ENCODE measurements at regions not wholly inside any gene's neighbourhood (a gene's known extent, or its start where the extent isn't known, plus 50 kb on each side); places are given as distances from the start of the nearest gene placed in this dataset.

DNA sequence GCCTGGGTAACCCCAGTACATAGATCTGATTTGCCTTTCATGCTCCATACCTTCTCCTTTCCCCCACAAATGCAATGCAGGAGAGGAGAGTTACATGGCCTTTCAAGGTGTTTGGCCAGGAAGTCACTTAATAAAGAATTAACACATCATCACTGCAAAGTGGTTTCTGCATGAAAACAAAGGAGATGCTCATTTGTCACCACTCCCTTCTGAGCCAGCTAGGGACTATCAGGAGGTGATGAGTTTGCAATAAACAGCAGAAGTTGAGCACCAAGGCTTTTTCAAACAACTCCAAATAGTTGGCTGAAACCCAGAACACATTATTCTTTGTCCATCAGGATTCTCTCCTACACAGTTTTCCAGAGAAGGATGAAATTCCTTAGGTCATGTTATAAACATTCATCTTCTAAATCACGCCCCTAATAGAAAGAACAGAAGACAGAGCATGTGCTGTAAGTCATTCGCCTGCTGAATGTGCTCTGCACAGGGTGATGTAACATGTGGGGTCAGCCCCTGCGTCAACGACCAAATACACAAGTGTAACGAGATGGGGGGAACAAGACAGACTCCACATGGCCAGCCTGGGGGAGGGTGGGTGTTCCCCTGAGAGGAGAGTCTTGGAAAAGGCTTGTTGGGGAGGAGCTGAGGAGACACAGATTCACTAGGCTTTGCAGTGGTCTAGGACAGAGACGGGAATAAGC lies 87.3 kb upstream of the RMDN2 start:
- DNase-seq (ENCODE audit: low spot score), result peak; percentile 80

DNA sequence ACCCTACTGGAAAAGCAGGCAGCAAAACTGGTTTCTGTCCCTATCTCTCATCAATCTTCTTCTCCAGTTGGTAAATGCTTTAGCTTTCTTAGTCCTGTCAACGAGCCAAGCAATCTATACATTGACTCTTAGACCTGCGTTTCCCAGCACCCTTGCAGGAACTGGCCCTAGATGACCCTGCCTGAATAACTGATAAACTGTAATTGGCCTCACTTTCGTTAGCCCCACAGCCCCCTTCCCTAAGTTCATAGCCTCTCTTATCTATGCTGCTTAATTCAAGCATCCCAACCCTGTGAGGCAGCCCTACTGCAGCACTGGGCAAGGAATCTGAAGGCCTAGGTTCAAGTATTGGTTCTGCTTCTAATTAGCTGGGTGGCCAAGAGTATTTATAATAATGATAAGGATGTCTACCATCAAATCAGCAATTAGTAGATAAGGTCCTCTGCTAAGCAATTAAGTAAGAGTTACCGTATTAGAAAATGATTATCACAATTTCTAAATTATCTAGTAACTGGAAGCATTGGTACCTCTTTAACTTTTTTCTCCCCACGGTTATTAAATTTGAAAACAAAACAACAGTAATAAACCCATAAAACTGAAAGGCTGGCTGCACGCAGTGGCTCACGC lies 86.4 kb upstream of the RMDN2 start:
- DNase-seq (ENCODE audit: low spot score), result no peak

DNA sequence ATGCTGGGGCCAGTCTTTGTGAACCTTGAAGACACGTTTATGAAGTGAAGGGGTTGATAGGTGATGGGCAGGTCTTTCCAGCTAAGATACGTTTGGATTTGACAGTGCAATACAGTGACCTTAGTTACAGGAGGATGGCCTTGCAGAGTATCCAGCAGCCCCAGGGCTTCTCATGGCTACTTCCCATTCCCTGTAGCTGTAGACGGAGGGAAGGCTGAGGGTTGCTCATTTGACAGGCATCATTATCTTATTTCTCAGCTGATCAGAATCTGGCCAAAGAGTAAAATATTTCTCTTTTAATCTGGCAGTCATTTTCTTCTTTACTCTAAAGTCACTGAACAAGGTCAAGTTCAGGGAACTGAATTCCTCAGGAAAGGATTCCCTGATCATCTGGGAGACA lies 85.1 kb upstream of the RMDN2 start:
- no peak for DNase-seq (ENCODE audit: low spot score)

DNA sequence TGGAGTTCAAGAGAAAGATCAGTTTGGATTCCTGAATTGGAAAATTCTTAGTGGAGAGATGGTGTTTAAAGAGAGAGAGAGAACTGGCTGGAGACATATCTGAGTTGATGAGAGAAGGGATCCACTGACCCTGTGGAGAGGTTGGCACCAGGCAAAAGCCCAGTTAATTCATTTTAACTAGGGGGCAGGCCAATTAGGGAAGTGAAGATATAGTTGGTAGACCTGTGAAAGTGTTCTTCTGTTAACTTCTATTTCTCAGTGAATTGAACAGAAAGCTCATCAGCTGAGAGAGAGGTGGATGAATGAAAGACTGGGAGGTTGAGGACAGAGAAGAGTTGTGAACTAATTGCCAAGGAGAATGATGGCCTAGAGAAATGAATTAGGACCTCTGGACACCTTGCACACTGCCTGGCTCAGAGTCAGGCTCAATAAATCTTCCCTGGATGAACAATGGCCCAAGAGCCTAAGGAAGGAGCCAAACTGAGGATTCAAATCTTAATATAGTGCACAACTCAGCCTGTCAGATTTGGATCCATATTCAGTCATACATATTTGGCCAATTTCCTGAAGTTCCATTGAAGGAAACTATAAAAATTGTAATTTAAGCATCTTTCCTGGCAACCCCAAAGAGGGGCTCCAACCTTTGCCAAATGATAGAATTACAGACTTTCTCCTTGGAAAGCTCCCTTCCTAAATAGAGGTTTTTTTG lies 82.2 kb upstream of the RMDN2 start:
- no peak for DNase-seq (ENCODE audit: low spot score)

DNA sequence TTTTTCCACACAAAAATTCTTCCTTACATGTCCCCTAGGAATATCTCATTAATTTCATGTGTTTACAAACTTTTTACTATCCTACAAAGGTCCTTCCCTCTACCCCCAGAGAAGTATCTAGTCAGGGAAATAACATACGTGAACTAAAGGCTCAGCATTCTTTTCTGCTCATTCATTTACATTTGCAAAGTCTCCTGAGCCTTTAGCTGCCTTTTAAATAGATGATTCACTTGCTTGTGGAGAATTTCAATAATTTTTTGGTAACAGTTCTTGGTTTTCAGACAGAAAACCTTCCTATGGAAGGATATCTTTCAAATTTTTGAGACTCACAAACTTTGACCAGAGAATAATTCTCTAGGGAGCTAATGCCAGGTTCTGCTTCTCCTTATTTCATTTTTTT lies 81.5 kb upstream of the RMDN2 start:
- DNase-seq (ENCODE audit: low spot score), result no peak

DNA sequence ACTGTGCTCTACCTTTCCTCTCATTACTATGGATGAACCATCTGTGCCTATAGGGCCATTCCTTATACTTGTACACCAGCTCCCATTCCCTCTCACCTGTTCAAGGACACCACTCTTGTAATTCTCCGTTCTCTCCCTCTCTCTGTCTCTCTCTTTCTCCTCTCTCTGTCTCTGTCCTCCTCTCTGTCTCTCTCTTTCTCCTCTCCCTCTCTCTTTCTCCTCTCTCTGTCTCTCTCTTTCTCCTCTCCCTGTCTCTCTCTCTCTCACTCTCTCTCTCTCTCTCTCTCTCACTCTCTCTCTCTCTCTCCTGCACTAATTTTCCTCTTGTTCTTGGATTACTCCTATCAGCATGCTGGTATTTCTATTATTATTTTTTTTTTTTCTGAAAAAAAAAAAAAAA lies 78.9 kb upstream of the RMDN2 start:
- DNase-seq (ENCODE audit: low spot score), result no peak

DNA sequence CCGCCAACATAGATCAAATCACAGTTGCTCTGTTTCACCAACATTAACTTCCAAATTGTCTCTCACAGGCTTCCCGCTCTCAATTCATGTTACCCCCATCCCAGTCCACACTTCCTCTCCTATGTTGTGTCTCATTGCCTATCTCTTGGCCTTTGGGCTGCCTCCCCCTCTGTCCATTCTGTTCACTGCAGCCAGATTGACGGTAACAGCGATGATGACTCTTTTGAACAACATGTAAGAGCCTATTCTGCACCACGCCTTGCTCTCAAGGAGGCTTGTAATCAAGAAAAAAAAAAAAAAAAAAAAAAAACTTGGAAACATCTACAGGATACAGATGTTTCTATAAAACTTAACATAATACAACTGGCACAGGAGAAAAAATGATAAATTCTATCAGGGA lies 77.3 kb upstream of the RMDN2 start:
- no peak for DNase-seq (ENCODE audit: low spot score)

DNA sequence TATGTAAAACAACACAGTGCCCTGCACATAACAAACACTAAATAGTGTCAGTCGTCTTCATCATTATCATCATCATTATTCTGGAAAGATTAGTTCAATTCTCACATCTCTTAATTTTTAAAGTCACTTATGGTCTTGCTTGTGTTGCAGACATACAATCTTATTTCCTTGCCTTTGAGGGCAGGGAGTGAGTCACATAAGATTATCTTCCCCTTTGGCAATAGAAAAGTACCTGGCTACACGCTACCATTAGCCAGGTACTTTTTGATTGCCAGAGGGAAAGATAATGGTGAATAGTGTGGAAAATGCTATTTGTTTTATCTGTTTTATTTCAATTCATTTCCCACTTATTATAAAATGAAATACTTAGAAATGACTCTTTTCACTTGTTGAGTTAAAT lies 76.6 kb upstream of the RMDN2 start:
- DNase-seq (ENCODE audit: low spot score), result no peak

DNA sequence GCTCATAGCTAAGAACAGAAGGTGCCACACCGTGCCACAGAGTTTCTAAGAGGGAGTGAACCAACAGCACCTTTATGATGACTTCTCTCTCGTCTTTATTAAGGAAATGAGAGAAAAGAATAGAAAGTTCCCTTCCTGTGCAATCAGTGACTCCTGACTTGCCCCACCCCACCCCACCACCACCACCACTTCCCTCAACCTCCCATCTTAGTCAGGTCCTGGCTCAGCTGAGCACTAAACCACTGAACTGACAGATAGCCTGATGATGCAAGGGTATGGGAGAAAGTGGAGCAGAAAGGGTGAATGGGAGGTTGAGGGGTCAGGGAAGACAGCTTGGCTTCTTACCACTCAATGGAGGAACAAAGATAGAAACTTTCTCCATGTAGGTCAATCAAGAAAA lies 75.2 kb upstream of the RMDN2 start:
- no peak for DNase-seq (ENCODE audit: low spot score)

DNA sequence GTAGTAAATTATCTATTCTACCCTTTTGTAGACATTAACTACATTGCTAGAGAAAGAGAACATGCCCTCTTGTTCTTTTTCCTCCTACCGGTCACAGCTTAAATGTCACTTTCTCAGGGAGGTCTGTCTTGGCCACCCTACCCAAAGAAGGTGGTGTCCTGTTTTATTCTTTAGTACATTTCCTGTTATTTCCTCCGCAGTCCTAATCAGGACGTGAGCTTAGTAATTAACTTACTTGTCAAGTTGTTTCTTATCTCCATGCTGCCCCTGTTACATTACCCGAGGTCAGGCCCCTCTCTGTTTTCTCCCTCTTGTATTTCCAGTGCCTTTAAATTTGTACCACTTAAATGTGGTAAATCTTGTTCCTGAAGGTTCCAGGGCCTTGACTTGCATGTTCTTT lies 73.7 kb upstream of the RMDN2 start:
- DNase-seq (ENCODE audit: low spot score), result no peak

DNA sequence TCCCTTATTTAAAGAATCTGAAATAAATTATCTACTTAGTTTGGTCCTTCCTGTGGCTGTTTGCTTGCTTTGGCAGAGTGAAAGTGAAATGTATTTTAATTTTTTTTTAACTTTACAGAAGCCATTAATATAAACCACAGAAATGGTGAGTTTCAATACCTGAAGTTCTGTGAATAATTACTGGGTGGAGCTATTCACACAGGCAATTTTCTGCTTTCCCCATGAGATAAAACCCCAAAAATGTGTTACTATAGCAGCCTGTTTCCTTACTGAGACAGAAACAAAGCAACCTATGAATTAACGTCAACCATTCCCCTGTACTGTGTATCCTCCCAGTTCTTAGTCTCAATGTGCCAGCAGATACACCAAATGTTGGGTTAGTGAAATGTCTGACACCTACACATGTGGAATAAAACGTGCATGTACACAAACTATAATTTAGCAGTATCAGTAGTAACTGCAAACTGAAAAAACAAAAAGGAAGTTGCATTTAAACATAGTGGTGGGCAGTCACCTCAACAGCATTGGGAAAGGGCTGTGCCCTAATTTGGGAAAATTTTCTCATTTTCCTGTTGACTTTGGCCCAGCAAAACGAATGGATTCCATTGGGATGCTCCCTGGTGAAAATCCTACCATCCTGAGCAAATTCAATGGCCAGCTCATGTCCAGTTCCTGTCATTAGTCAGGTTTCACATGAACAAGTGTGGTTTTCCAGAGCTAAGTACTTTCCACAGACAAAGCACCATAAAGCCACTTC lies 73.1 kb upstream of the RMDN2 start:
- no peak for DNase-seq (ENCODE audit: low spot score)

DNA sequence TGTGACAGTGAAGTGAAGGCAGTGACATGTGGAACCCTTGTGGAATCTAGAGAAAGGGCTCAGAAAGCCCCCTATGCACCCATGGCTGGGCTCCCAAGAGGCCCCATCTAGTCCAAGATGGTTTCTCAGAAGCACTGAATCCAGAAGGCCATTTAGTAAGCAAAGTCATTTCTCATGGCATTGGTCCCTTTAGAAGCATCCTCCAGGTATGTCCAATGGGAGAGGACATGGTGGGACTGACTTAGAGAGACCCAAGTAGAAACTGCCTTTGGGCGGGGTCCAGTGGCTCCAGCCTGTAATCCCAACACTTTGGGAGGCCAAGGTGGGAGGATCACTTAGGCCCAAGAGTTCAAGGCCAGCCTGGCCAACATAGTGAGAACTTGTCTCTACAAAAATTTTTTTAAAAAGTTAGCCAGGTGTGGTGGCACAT lies 72.5 kb upstream of the RMDN2 start:
- no peak for DNase-seq (ENCODE audit: low spot score)

DNA sequence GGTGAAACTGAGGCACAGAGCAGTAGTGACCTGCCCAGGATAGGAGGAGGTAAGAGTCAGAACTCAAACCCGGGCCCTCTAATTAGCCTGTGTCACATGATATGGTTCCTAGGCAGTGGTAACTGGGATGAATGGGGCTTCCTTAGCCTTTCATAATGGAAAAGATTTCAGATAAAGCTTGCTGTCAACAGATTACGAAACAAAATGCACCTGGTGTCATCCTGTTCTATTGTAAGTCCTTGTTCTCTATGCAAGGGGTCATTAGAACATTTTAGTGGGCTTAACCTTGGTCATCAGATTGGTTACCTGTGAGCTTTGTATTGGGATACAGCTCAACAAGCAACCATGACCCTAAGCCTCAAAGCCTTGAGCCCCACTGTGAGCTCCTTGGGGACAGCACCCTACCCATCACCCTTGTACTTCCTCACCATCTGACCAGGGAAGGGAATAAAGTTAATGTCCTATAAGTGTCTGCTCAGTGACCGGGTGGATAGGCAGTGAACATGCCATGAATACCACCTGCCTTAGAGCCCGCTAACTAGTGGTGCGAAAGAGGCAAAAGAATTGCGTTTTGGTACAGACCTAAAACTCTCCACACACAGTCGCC lies 70.3 kb upstream of the RMDN2 start:
- DNase-seq (ENCODE audit: low spot score), result no peak

DNA sequence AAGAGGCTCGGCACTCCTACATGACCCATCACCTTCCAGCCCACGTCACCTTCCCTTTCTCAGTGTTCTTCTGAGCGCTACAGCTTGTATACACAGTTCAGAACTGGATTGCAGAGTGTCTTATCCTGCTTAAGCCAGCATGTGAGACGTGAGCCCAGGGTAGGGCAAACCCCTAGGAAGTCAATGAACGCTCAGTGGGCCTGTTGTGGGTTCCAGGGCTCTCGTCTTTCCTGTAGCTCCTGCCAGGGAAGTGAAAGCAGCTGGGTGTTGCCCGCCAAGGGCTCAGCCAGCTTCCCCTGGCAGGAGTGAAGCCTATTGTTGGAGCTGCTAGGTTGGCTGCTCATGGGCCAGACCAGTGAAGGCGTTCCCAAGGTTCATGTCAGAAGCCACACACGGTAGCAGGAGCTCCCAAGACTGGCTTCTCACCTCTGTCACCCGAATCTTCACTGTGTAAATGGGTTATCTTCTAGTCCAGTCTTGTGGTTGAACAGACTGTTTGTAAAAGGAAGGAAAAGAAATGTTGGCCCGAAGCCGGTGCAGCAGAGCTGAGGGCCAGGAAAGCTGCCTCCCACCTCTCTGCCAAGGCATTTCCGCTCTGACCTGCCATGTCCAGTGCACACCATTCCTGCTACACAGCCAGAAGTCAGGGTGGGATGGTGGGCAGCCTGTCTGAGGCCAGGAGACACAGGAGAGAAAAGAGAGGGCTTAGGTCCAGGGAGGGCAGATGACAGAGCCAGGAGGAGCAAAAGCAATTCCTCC lies 69.6 kb upstream of the RMDN2 start:
- peak; percentile 75 for DNase-seq (ENCODE audit: low spot score)

DNA sequence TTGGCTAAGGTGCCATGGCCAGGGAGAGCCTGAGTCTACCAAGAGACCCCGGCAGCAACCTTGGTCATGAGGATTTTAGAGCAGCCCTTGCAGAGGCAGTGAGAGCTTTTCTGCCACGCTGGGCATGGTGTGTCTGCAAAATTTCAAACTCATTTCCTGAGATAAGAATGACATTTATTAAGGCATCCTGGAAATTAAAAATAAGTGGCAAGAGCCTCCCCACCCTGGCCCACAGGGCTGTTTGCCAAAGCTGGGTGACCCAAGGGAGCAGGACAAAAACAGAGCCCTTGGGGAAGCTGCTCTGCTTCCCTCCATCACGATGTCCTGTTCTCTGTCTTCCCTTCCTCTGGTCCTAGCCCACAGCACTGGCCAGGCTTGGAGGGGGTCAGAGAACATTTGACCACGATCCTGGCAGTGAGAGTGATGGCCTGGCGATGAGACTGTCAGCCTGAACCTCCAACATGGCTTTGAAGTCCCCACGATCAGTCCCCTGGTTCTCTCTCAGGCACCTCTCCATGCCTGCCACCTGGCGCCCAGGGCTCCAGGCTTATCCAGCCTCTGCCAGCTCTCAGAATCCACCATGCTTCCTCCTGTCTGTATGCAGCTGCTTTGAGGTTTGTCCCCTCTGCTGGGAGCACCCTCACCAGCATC lies 68.9 kb upstream of the RMDN2 start:
- no peak for DNase-seq (ENCODE audit: low spot score)

DNA sequence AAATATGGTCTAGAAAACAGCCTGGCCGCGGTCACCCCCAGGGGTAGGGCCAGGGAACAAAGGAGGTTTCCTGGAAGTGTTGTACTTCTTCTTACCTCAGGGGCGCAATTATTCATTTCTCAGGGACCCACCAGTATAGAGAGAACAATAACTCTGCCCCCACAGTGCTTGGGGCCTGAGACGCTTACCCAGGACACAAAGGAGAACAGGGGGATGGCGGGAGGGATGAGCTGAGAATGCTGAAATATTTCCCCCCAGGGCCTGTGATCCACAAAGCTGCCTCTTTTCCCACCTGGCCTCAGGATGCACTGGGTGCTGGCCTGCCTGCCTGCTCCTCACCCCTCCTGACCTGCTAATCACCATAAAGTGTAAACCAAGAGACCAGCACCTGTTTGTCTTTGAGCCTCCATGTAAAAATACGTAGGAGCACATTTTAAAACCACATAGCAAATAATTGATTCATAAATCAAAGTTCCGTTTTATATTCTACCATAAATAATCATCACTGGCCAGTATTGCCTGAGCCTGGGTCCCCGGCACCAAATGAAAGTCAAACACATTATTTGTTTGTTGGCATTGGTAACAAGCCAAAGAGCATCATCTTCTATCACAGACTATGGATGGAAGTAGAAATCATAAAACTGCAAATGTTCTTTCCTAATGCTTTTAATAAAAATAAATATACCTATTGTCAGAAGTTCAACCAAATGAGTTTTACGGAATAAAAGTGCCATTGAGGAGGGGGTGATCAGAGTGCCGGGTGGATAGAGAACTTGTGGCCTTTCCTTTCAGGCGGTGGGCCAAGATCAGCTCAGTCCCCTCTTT lies 67.3 kb upstream of the RMDN2 start:
- no peak for DNase-seq (ENCODE audit: low spot score)

DNA sequence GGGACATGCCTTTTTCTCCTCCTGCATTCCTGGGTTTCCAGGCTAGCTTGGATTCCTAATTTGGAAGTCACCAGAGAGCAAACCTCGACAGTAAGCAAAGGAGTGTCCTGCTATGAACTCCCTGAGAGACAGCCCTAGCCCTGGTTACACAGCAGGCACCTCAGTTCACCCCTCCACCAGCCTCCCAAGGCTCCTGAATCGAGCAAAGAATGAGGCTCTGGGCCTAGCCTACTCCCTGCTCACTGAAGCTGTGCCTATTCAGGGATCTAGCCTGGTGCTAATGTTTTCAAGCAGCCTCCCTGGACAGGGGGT lies 66.7 kb upstream of the RMDN2 start:
- DNase-seq (ENCODE audit: low spot score), result no peak

DNA sequence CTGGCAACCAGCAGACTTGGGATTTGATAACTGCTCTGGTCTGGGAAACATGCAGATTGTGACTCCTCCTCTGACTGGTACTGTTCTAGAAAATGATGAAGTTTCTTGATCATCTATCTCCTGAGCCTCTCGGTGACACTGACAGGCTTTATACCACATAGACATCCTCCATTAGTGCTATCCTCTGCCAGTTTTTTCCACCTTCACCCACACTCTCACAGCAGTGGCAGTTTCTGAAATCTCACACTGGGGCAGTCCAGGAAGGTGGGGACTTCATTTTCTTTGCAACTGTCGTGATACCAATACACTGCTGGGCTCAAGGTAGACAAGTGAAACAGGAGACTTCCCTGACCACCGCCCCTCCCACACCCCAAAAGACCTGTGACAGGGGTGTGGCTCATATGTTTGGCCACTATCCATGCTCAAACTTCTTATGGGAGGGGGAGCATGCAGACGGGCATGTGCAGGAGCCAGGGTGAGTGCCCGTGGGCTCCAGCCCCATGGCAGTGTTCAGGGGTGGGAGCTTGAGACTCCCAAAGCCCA lies 66.3 kb upstream of the RMDN2 start:
- DNase-seq (ENCODE audit: low spot score), result no peak

DNA sequence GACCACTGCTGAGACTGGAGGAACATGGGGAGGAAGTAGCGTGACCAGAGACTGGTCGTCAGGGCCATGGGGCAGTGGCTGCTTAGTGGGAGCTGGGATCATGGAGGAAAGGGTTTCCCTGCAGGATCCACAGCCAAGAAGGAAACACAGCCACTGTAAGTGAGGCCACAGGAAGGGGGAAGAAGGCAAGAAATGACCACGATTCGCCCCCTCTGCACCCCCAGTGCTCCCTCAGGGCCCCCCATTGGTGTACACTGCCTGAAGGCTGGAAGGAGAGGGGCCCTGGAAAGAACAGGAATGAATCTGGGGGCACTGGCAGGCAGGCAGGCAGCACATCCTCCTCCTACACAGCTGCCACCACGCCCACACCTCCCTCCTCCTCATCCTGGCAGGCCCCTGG lies 62.5 kb upstream of the RMDN2 start:
- DNase-seq (ENCODE audit: low spot score), result no peak

DNA sequence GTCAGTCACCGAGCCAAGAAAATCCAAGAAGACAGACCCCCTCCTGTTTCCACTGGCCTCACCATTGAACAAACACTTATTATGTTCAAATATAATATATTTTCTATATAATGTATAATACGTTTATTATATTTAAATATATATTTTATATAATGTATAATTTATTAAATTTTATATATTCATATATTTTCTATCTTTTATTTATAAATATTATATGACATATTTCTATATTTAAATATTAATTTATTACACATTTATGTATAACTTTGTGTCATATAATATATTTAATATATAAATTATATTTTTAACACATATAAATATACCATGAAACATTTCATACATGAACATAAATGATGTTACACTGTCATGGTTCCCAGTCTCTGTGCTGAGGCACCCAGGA lies 60.9 kb upstream of the RMDN2 start:
- no peak for DNase-seq (ENCODE audit: low spot score)

Measured in mucosa of gallbladder (tissue), 1 donor.